NB4 (cell line): ENCODE measurements at regions not wholly inside any gene's neighbourhood (a gene's known extent, or its start where the extent isn't known, plus 50 kb on each side); places are given as distances from the start of the nearest gene placed in this dataset.

Experiments
- POLR2A ChIP-seq: IDR thresholded peaks from 2 replicates; pipeline ENCODE4 v1.6.1; 2011; ENCODE audit warnings: mild to moderate bottlenecking; ENCODE audit not compliant: insufficient read length; ENCODE audit errors: extremely low read depth
- TF ChIP-seq, protein P1 (sequence below): IDR thresholded peaks from one replicate; pipeline ENCODE4 v1.5.1; 2012; ENCODE audit warnings: low read depth, low read length

- TF ChIP-seq, protein P1, sequence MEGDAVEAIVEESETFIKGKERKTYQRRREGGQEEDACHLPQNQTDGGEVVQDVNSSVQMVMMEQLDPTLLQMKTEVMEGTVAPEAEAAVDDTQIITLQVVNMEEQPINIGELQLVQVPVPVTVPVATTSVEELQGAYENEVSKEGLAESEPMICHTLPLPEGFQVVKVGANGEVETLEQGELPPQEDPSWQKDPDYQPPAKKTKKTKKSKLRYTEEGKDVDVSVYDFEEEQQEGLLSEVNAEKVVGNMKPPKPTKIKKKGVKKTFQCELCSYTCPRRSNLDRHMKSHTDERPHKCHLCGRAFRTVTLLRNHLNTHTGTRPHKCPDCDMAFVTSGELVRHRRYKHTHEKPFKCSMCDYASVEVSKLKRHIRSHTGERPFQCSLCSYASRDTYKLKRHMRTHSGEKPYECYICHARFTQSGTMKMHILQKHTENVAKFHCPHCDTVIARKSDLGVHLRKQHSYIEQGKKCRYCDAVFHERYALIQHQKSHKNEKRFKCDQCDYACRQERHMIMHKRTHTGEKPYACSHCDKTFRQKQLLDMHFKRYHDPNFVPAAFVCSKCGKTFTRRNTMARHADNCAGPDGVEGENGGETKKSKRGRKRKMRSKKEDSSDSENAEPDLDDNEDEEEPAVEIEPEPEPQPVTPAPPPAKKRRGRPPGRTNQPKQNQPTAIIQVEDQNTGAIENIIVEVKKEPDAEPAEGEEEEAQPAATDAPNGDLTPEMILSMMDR = no peak
- no peak for TF ChIP-seq POLR2A
Observed at GRCh38 chr3:69567710-69568052, 171.6 kb upstream of the MITF start.
